Endothelial cell of umbilical vein (primary cell): ENCODE measurements at regions not wholly inside any gene's neighbourhood (a gene's known extent, or its start where the extent isn't known, plus 50 kb on each side); places are given as distances from the start of the nearest gene placed in this dataset.
"Not testable (repeated sequence)": the region's sequence is repeated elsewhere in the genome, so short reads cannot be mapped to it uniquely, and the experiment has no call there.

Experiments used
- BruUV-seq: library from RNA; stranded (reverse); fragments of 400-500 nt; replicated peaks from 2 replicates; lab custom pipeline; 2021; lab: Mats Ljungman, UMichigan
- CTCF ChIA-PET: fragments of 300-600, 350-600 bp; sonication (Branson Sonifier 250); formaldehyde crosslinking; loops from one replicate; lab custom pipeline; 2021; ENCODE audit warnings: antibody characterized with exemption, inconsistent platforms; lab: Charles Lee
- POLR2A ChIA-PET: fragments of 300-600, 350-600 bp; sonication (Branson Sonifier 250); formaldehyde crosslinking; loops from one replicate; lab custom pipeline; 2021; ENCODE audit warnings: antibody characterized with exemption, inconsistent platforms; lab: Charles Lee
- DNase-seq: peaks from one replicate; pipeline ENCODE4 v3.0.0-alpha.2; 2011; ENCODE audit warnings: low read depth, low spot score
- FAIRE-seq: peaks from 2 replicates; lab custom pipeline; 2011; peaks lifted over from hg19 to GRCh38; lab: Jason Lieb, UNC
- H2AFZ ChIP-seq: 2 replicates; pipeline ENCODE4 v1.6.0; 2012; ENCODE audit warnings: low read depth, low read length, control low read depth, inconsistent platforms
- H3K27ac ChIP-seq: 2 replicates; pipeline ENCODE4 v1.5.1; 2011; ENCODE audit warnings: low read depth, mild to moderate bottlenecking, control low read depth, low read length, moderate library complexity; ENCODE audit not compliant: insufficient read depth
- H3K27me3 ChIP-seq, 2 experiments: 2 replicates each; pipeline versions ENCODE4 v1.6.0 to v1.6.1; 2011; ENCODE audit warnings: low read length in 2 of 2, mixed read lengths in 1 of 2; ENCODE audit not compliant: control insufficient read depth in 2 of 2, insufficient read depth in 2 of 2
- H3K36me3 ChIP-seq, 2 experiments: 2 replicates in 1 of 2; 3 replicates in 1 of 2; pipeline ENCODE4 v1.5.1; 2011; ENCODE audit warnings: low read length in 2 of 2, mild to moderate bottlenecking in 1 of 2, moderate library complexity in 1 of 2; ENCODE audit not compliant: control insufficient read depth in 2 of 2, insufficient read depth in 2 of 2; ENCODE audit errors: extremely low read depth in 1 of 2
- H3K4me1 ChIP-seq: 3 replicates; pipeline ENCODE4 v1.5.1; 2011; ENCODE audit warnings: mild to moderate bottlenecking, low read length; ENCODE audit not compliant: control insufficient read depth, insufficient read depth; ENCODE audit errors: extremely low read depth
- H3K4me2 ChIP-seq: 2 replicates; pipeline ENCODE4 v1.6.1; 2011; ENCODE audit warnings: low read length, control low read depth, mixed read lengths; ENCODE audit not compliant: insufficient read depth
- H3K4me3 ChIP-seq, 3 experiments: fragments of 200-600 bp in 1 of 3; sonication (generic), shearing (Covaris generic) in 1 of 3; replicated peaks in 1 of 3; 2 replicates each; pipeline ENCODE4 v1.5.1; 2011 to 2016; ENCODE audit warnings: control low read depth in 3 of 3, low read length in 3 of 3, mild to moderate bottlenecking in 2 of 3, inconsistent platforms in 1 of 3, low read depth in 1 of 3, moderate library complexity in 1 of 3; ENCODE audit not compliant: insufficient read depth in 1 of 3
- H3K79me2 ChIP-seq: 2 replicates; pipeline ENCODE4 v1.6.0; 2012; ENCODE audit warnings: low read length, inconsistent platforms; ENCODE audit not compliant: control insufficient read depth, insufficient read depth
- H3K9ac ChIP-seq: replicated peaks from 2 replicates; pipeline ENCODE3; 2011; ENCODE audit warnings: low read length, control low read depth; ENCODE audit not compliant: insufficient read depth; ENCODE audit errors: extremely low read depth
- H3K9me1 ChIP-seq: replicated peaks from 3 replicates; pipeline ENCODE4 v1.6.0; 2011; ENCODE audit warnings: mild to moderate bottlenecking, low read length; ENCODE audit not compliant: control insufficient read depth, insufficient read depth; ENCODE audit errors: extremely low read depth
- H3K9me3 ChIP-seq: replicated peaks from 2 replicates; pipeline ENCODE4 v1.5.1; 2012; ENCODE audit warnings: low read length, inconsistent platforms; ENCODE audit not compliant: control insufficient read depth, insufficient read depth
- H4K20me1 ChIP-seq: replicated peaks from 2 replicates; pipeline ENCODE3; 2011; ENCODE audit warnings: mild to moderate bottlenecking, low read length; ENCODE audit not compliant: control insufficient read depth, insufficient read depth; ENCODE audit errors: extremely low read depth
- CTCF ChIP-seq, 2 donors: IDR thresholded peaks; 1 replicate in 1 of 2; 2 replicates in 1 of 2; pipeline ENCODE4 v1.5.1; 2011; ENCODE audit warnings: low read length in 2 of 2, mild to moderate bottlenecking in 2 of 2, moderate library complexity in 2 of 2, control low read depth in 1 of 2, inconsistent platforms in 1 of 2, low read depth in 1 of 2; ENCODE audit not compliant: insufficient read depth in 1 of 2; ENCODE audit errors: extremely low read depth in 1 of 2
- EZH2 ChIP-seq: IDR thresholded peaks from 2 replicates; pipeline ENCODE4 v1.6.1; 2012; ENCODE audit warnings: borderline replicate concordance, low read depth, mild to moderate bottlenecking, moderate library complexity, low read length, inconsistent platforms; ENCODE audit not compliant: severe bottlenecking
- FOS ChIP-seq: IDR thresholded peaks from 2 replicates; pipeline ENCODE4 v1.6.1; 2011; ENCODE audit warnings: mild to moderate bottlenecking, low read length, moderate library complexity, borderline replicate concordance; ENCODE audit not compliant: insufficient read depth
- GATA2 ChIP-seq: IDR thresholded peaks from 2 replicates; pipeline ENCODE4 v1.7.0; 2011; ENCODE audit warnings: low read depth, mild to moderate bottlenecking, moderate library complexity, mixed read lengths, low read length; ENCODE audit not compliant: insufficient read length, insufficient read depth
- JUN ChIP-seq: IDR thresholded peaks from 2 replicates; pipeline ENCODE4 v1.6.1; 2011; ENCODE audit warnings: borderline replicate concordance, low read depth; ENCODE audit not compliant: insufficient read length, insufficient read depth
- MAX ChIP-seq: IDR thresholded peaks from 2 replicates; pipeline ENCODE4 v1.6.1; 2011; ENCODE audit not compliant: insufficient read depth, insufficient read length
- MYC ChIP-seq: IDR thresholded peaks from one replicate; pipeline ENCODE4 v1.6.1; 2011; ENCODE audit warnings: mild to moderate bottlenecking, low read depth, low read length
- POLR2A ChIP-seq: IDR thresholded peaks from 2 replicates; pipeline ENCODE4 v1.6.1; 2012; ENCODE audit warnings: low read depth, mild to moderate bottlenecking, control low read depth, low read length
- POLR2AphosphoS5 ChIP-seq: IDR thresholded peaks from 2 replicates; pipeline ENCODE4 v1.6.1; 2012; ENCODE audit warnings: low read depth, mild to moderate bottlenecking, control low read depth, low read length, moderate library complexity; ENCODE audit not compliant: insufficient read depth
- dilution Hi-C: fragments of 300-500 bp; cut with MboI; formaldehyde crosslinking; loops from one replicate; pipeline ENCODE4 v1.15.0; 2019; ENCODE audit warnings: low sequenced_read_pairs; ENCODE audit not compliant: extremely low pct_ligation_motif_present
- intact Hi-C: fragments of 100-400 bp; cut with micrococcal nuclease; formaldehyde crosslinking; loops from one replicate; pipeline ENCODE4 v1.10.0; 2022

- FAIRE-seq (no peak), DNase-seq (no peak)
- Histone ChIP-seq H3K4me2 (no peak overlapping the region), H3K4me1 (no peaks in the 10 kb centered on the region), H3K4me3 (no peak overlapping the region), H3K36me3 (no peaks in the 10 kb centered on the region), H3K9me1 (no peaks in the 10 kb centered on the region), H3K27me3 (no peaks in the 10 kb centered on the region), H3K27ac (no peak overlapping the region), H2AFZ (no peak overlapping the region), H3K9me3 (no peaks in the 10 kb centered on the region), H4K20me1 (no peaks in the 10 kb centered on the region), H3K79me2 (no peaks in the 10 kb centered on the region), H3K9ac (no peak overlapping the region)
- CTCF ChIA-PET = no interaction called here
- dilution Hi-C loops (no loop called here), intact Hi-C loops (no loop called here)
- POLR2A ChIA-PET = no interaction called here
- BruUV-seq = no TSS peak
- TF ChIP-seq MYC (no peak), EZH2 (no peak), FOS (no peak), POLR2A (no peak), JUN (no peak), MAX (no peak), POLR2AphosphoS5 (no peak), CTCF (IDR thresholded peaks at IDR 0.05; ENCODE audit: extremely low read depth in 1 of 2, insufficient read depth in 1 of 2, low read depth in 1 of 2, low read length in 2 of 2) (no peak), GATA2 (no peak)
These were observed 76.9 kb downstream of the WSB1 start for GRCh38 chr17:27370776-27371175.

GRCh38 chr17:27373695-27374094, 79.8 kb downstream of the WSB1 start:
- H3K79me2 ChIP-seq, H2AFZ ChIP-seq, H3K9me1 ChIP-seq, H3K4me3 ChIP-seq, DNase-seq, H3K9ac ChIP-seq, H3K36me3 ChIP-seq, dilution Hi-C loops, H3K27me3 ChIP-seq, H3K27ac ChIP-seq, H3K9me3 ChIP-seq, intact Hi-C loops, H3K4me2 ChIP-seq, BruUV-seq, POLR2A ChIA-PET, H4K20me1 ChIP-seq, H3K4me1 ChIP-seq, FAIRE-seq: not testable (repeated sequence)
- CTCF ChIA-PET = interaction anchor here (1.2 kb wide), 1 partner anchor 82 kb away, joined by 3 read pairs; the partner anchor contains the start of gene KSR1
